ENCODE measurements at regions not wholly inside any gene's neighbourhood (a gene's known extent, or its start where the extent isn't known, plus 50 kb on each side); places are given as distances from the start of the nearest gene placed in this dataset.

DNA sequence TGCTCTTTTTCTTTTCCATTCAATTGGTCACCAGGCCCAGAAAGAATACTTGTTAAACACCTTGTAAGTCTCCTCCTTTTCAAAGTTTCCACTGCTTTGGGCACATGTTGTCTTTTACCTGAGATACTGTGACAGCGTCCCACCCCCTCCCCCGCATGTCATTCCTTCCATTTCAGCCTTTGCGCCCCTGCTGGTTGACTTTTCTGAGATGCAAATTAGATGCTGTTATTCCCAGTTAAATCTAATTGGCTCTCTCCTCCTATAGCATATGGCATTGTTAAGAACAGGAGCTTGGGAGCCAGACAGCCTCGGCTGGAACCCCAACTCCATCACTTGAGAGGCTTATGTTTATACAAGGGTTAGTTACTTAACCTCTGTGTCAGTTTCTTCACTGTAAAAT, 80.3 kb upstream of the GAREM1 start:
- TF ChIP-seq, protein P1, sequence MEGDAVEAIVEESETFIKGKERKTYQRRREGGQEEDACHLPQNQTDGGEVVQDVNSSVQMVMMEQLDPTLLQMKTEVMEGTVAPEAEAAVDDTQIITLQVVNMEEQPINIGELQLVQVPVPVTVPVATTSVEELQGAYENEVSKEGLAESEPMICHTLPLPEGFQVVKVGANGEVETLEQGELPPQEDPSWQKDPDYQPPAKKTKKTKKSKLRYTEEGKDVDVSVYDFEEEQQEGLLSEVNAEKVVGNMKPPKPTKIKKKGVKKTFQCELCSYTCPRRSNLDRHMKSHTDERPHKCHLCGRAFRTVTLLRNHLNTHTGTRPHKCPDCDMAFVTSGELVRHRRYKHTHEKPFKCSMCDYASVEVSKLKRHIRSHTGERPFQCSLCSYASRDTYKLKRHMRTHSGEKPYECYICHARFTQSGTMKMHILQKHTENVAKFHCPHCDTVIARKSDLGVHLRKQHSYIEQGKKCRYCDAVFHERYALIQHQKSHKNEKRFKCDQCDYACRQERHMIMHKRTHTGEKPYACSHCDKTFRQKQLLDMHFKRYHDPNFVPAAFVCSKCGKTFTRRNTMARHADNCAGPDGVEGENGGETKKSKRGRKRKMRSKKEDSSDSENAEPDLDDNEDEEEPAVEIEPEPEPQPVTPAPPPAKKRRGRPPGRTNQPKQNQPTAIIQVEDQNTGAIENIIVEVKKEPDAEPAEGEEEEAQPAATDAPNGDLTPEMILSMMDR (IDR thresholded peaks at IDR 0.05): no peak
- no peak for TF ChIP-seq POLR2A (IDR thresholded peaks at IDR 0.05)
- no peak for TF ChIP-seq EP300 (IDR thresholded peaks at IDR 0.05)

Data from sigmoid colon (tissue), 4 donors.